ENCODE measurements at regions not wholly inside any gene's neighbourhood (a gene's known extent, or its start where the extent isn't known, plus 50 kb on each side); places are given as distances from the start of the nearest gene placed in this dataset.

DNA sequence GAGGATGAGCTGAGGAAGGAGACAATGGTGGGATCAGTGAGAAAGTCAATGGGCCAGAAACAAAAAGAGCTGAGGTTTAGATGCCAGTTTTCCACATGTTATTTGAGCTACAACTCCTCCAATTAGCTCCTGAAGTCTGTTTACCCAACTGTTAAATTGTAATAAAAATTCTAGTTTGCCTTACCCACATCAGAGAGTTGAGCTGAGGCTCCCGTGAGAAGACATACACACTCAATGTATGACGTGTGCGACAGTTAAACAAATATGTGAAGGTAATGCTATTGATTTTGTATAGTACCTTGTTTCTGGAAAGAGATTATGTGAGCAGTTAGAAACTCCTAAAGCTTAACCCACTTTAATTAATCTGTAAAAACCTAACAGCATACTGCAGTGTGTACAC is 318.1 kb upstream of the GRM7 start:
- TF ChIP-seq, protein P1, sequence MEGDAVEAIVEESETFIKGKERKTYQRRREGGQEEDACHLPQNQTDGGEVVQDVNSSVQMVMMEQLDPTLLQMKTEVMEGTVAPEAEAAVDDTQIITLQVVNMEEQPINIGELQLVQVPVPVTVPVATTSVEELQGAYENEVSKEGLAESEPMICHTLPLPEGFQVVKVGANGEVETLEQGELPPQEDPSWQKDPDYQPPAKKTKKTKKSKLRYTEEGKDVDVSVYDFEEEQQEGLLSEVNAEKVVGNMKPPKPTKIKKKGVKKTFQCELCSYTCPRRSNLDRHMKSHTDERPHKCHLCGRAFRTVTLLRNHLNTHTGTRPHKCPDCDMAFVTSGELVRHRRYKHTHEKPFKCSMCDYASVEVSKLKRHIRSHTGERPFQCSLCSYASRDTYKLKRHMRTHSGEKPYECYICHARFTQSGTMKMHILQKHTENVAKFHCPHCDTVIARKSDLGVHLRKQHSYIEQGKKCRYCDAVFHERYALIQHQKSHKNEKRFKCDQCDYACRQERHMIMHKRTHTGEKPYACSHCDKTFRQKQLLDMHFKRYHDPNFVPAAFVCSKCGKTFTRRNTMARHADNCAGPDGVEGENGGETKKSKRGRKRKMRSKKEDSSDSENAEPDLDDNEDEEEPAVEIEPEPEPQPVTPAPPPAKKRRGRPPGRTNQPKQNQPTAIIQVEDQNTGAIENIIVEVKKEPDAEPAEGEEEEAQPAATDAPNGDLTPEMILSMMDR (IDR thresholded peaks at IDR 0.05), result no peak
- no peak for TF ChIP-seq POLR2A (IDR thresholded peaks at IDR 0.05)
